ENCODE measurements at regions not wholly inside any gene's neighbourhood (a gene's known extent, or its start where the extent isn't known, plus 50 kb on each side); places are given as distances from the start of the nearest gene placed in this dataset.

DNA sequence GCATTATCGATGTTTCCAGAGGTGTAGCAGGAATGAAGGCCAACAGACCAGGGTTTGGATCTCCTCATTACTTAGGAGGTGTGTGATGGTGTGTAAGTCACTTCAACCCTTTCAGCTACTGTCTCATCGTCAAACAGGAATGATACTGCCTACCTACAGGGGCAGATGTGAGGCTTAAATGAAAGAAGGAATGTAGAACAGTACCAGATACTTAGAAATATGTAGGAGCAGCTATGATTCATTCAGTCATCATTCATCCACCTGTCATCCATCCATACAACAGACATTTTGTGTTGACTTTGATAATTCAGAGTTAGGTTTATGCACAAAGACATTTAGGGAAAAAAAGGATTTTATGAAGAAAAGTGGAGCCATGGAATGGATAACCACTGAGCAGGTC lies 486.9 kb upstream of the DAB1 start:
- DNase-seq (ENCODE audit: low read depth) (no peak), FAIRE-seq (no peak)
- Histone ChIP-seq H3K4me3 (ENCODE audit: insufficient read depth, low read depth, low read length) (no peak overlapping the region), H3K4me1 (ENCODE audit: insufficient read depth, low read length) (no peaks in the 10 kb centered on the region), H3K27ac (ENCODE audit: low read depth, low read length) (no peak overlapping the region), H3K9me3 (ENCODE audit: insufficient read depth, low read depth, low read length) (no peaks in the 10 kb centered on the region), H3K79me2 (ENCODE audit: insufficient read depth, low read length) (no peaks in the 10 kb centered on the region), H2AFZ (ENCODE audit: low read depth, low read length) (no peak overlapping the region), H3K9ac (ENCODE audit: low read length) (no peak overlapping the region), H3K36me3 (ENCODE audit: insufficient read depth, low read length) (no peaks in the 10 kb centered on the region), H4K20me1 (ENCODE audit: insufficient read depth, low read length) (no peaks in the 10 kb centered on the region), H3K4me2 (ENCODE audit: low read length) (no peak overlapping the region), H3K27me3 (ENCODE audit: insufficient read depth, low read length) (no peaks in the 10 kb centered on the region)
- Mint-ChIP-seq H3K27me3 (ENCODE audit: low read depth, unreplicated experiment) (peaks cover 4% of the 10 kb centered on the region), H3K9me3 (ENCODE audit: unreplicated experiment) (peaks cover 3% of the 10 kb centered on the region), H3K36me3 (ENCODE audit: low read depth, unreplicated experiment) (no peaks in the 10 kb centered on the region), H3K4me1 (ENCODE audit: low read depth, unreplicated experiment) (no peaks in the 10 kb centered on the region), H3K4me3 (ENCODE audit: unreplicated experiment) (no peak overlapping the region), H3K27ac (ENCODE audit: unreplicated experiment) (no peak overlapping the region)
- TF ChIP-seq, protein P1, sequence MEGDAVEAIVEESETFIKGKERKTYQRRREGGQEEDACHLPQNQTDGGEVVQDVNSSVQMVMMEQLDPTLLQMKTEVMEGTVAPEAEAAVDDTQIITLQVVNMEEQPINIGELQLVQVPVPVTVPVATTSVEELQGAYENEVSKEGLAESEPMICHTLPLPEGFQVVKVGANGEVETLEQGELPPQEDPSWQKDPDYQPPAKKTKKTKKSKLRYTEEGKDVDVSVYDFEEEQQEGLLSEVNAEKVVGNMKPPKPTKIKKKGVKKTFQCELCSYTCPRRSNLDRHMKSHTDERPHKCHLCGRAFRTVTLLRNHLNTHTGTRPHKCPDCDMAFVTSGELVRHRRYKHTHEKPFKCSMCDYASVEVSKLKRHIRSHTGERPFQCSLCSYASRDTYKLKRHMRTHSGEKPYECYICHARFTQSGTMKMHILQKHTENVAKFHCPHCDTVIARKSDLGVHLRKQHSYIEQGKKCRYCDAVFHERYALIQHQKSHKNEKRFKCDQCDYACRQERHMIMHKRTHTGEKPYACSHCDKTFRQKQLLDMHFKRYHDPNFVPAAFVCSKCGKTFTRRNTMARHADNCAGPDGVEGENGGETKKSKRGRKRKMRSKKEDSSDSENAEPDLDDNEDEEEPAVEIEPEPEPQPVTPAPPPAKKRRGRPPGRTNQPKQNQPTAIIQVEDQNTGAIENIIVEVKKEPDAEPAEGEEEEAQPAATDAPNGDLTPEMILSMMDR (IDR thresholded peaks at IDR 0.05; ENCODE audit: insufficient read depth, low read depth, low read length), result no peak
- no peak for TF ChIP-seq EZH2 (IDR thresholded peaks at IDR 0.05; ENCODE audit: insufficient read depth, low read length)

DNA sequence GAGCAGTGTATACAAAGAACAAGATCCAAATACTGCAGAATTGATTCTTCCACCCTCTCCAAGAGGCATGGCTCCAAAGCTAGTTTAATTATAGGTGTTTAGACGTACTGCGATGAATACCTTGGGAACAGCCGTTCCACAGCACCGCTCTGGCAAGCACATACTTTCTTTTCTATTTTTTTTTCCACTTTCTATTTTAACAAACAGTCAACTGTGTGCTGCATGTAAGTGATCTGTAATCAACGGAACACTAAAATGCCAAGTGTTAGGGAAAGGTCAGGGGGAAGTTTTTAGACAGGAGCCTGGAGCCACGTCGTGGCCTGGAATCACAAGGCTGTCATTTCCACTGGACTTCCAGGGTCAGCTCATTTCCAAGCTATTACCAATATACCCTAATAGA lies 486.4 kb upstream of the DAB1 start:
- no peak overlapping the region for H2AFZ ChIP-seq (ENCODE audit: low read depth, low read length)
- Mint-ChIP-seq H3K4me3 (ENCODE audit: unreplicated experiment) (no peak overlapping the region), H3K27me3 (ENCODE audit: low read depth, unreplicated experiment) (peaks cover 4% of the 10 kb centered on the region), H3K9me3 (ENCODE audit: unreplicated experiment) (peaks cover 3% of the 10 kb centered on the region), H3K27ac (ENCODE audit: unreplicated experiment) (no peak overlapping the region), H3K36me3 (ENCODE audit: low read depth, unreplicated experiment) (no peaks in the 10 kb centered on the region), H3K4me1 (ENCODE audit: low read depth, unreplicated experiment) (no peaks in the 10 kb centered on the region)
- no peak overlapping the region for H3K9ac ChIP-seq (ENCODE audit: low read length)
- FAIRE-seq, result no peak
- H3K4me1 ChIP-seq (ENCODE audit: insufficient read depth, low read length), result no peaks in the 10 kb centered on the region
- DNase-seq (ENCODE audit: low read depth), result no peak
- H3K36me3 ChIP-seq (ENCODE audit: insufficient read depth, low read length), result no peaks in the 10 kb centered on the region
- no peaks in the 10 kb centered on the region for H4K20me1 ChIP-seq (ENCODE audit: insufficient read depth, low read length)
- no peaks in the 10 kb centered on the region for H3K79me2 ChIP-seq (ENCODE audit: insufficient read depth, low read length)
- no peak overlapping the region for H3K4me2 ChIP-seq (ENCODE audit: low read length)
- no peak overlapping the region for H3K4me3 ChIP-seq (ENCODE audit: insufficient read depth, low read depth, low read length)
- no peaks in the 10 kb centered on the region for H3K27me3 ChIP-seq (ENCODE audit: insufficient read depth, low read length)
- H3K27ac ChIP-seq (ENCODE audit: low read depth, low read length), result no peak overlapping the region
- no peaks in the 10 kb centered on the region for H3K9me3 ChIP-seq (ENCODE audit: insufficient read depth, low read depth, low read length)
- TF ChIP-seq EZH2 (IDR thresholded peaks at IDR 0.05; ENCODE audit: insufficient read depth, low read length), result no peak
- TF ChIP-seq, protein P1 (IDR thresholded peaks at IDR 0.05; ENCODE audit: insufficient read depth, low read depth, low read length), result no peak

DNA sequence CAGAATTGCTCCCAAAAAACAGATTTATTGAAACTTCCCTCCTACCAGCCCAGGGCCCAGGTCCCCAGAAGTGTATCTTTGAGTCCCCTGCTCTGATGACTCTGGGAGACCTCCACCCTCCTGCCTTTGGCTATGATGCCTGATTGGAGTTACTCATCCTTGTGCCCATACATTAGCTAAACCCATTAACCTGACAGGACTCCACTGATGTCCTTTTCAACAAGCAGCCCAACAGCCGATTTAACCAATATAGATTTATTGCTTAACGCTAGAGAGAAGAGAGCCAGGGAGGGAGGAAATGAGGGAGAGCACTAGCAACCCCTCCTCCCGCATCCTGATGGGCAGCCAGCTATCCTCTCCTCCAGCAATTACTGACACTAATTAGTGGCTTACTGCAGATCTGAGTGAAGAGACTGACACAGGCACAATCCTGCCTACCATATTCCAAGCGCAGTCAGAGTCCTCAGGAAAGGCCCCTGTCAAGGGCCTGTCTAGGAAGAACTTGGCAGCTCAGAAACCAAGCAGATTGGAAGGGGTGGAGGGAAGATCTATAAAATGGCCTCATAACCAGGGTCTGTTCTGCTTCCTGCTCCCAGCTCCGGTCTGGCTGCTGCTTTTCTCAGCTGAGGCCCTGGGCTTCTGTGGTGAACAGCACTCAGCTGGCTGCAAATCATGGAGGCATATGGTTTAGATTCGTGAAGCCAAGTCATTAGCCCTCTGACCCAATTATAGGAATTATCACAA lies 484.5 kb upstream of the DAB1 start:
- H3K4me3 Mint-ChIP-seq (ENCODE audit: unreplicated experiment), result no peak overlapping the region
- no peak overlapping the region for H3K4me2 ChIP-seq (ENCODE audit: low read length)
- H3K9ac ChIP-seq (ENCODE audit: low read length), result no peak overlapping the region
- H3K27me3 ChIP-seq (ENCODE audit: insufficient read depth, low read length), result no peaks in the 10 kb centered on the region
- H3K9me3 ChIP-seq (ENCODE audit: insufficient read depth, low read depth, low read length), result no peaks in the 10 kb centered on the region
- DNase-seq (ENCODE audit: low read depth) (no peak), FAIRE-seq (no peak)
- H3K36me3 Mint-ChIP-seq (ENCODE audit: low read depth, unreplicated experiment), result no peaks in the 10 kb centered on the region
- no peak overlapping the region for H3K27ac Mint-ChIP-seq (ENCODE audit: unreplicated experiment)
- no peaks in the 10 kb centered on the region for H3K79me2 ChIP-seq (ENCODE audit: insufficient read depth, low read length)
- no peak overlapping the region for H3K27ac ChIP-seq (ENCODE audit: low read depth, low read length)
- no peak overlapping the region for H3K4me3 ChIP-seq (ENCODE audit: insufficient read depth, low read depth, low read length)
- peaks cover 3% of the 10 kb centered on the region for H3K9me3 Mint-ChIP-seq (ENCODE audit: unreplicated experiment)
- H3K27me3 Mint-ChIP-seq (ENCODE audit: low read depth, unreplicated experiment), result peaks cover 4% of the 10 kb centered on the region
- no peak overlapping the region for H2AFZ ChIP-seq (ENCODE audit: low read depth, low read length)
- TF ChIP-seq, protein P1 (IDR thresholded peaks at IDR 0.05; ENCODE audit: insufficient read depth, low read depth, low read length), result no peak
- no peak for TF ChIP-seq EZH2 (IDR thresholded peaks at IDR 0.05; ENCODE audit: insufficient read depth, low read length)
- H3K4me1 ChIP-seq (ENCODE audit: insufficient read depth, low read length), result no peaks in the 10 kb centered on the region
- no peaks in the 10 kb centered on the region for H4K20me1 ChIP-seq (ENCODE audit: insufficient read depth, low read length)
- no peaks in the 10 kb centered on the region for H3K4me1 Mint-ChIP-seq (ENCODE audit: low read depth, unreplicated experiment)
- H3K36me3 ChIP-seq (ENCODE audit: insufficient read depth, low read length), result no peaks in the 10 kb centered on the region

All from astrocyte (in vitro differentiated cells and primary cell).